ENCODE measurements at regions not wholly inside any gene's neighbourhood (a gene's known extent, or its start where the extent isn't known, plus 50 kb on each side); places are given as distances from the start of the nearest gene placed in this dataset.
"Not testable (repeated sequence)": the region's sequence is repeated elsewhere in the genome, so short reads cannot be mapped to it uniquely, and the experiment has no call there.

DNA sequence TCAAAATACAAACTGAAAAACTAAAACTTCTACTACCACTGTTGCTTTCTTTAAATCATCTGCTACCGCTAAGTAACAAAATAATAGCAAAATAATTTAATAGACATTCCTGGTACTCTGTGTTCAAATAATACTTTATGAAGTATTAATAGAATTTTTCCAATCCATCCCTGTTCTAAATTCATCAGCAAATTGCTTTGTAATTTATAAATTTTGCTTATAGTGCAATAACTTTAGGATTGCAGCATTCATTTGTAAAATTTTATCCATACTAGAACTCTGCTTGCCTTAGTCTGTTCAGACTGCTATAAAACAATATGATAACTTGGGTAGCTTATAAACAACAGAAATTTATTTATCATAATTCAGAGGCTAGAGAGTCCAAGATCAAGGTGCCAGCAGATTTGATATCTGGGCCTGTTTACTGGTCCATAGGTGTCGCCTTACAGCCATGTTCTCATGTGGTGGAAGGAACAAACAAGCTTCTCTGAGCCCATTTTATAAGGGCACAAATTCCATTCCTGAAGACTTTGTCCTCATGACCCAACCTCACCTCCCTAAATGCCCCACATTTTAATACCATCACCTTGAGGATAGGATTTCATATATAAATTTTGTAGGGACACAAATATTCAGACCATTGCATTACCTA, 415.1 kb upstream of the MAP2 start:
- Histone ChIP-seq H3K4me3 (replicated peaks in 1 of 3; ENCODE audit: low read depth in 2 of 3, low read length in 3 of 3) (no peak overlapping the region), H3K36me3 (replicated peaks in 1 of 2; ENCODE audit: control insufficient read depth in 1 of 2, insufficient read depth in 2 of 2, low read length in 2 of 2) (no peaks in the 10 kb centered on the region), H4K20me1 (ENCODE audit: insufficient read depth, low read length) (no peaks in the 10 kb centered on the region), H3K4me1 (ENCODE audit: control insufficient read depth in 1 of 2, insufficient read depth in 2 of 2, low read length in 2 of 2) (no peaks in the 10 kb centered on the region), H3K4me2 (replicated peaks; ENCODE audit: extremely low read depth, low read length, poor library complexity, severe bottlenecking) (no peak overlapping the region), H3K9me3 (replicated peaks in 1 of 2; ENCODE audit: control insufficient read depth in 1 of 2, insufficient read depth in 1 of 2, low read length in 2 of 2) (peaks cover 8 to 24% of the 10 kb centered on the region in 2 donors), H3K27me3 (ENCODE audit: control insufficient read depth in 2 of 2, insufficient read depth in 2 of 2, low read length in 2 of 2) (no peaks in the 10 kb centered on the region), H3K9ac (ENCODE audit: insufficient read depth, low read length, poor library complexity, severe bottlenecking) (no peak overlapping the region), H3K27ac (ENCODE audit: low read depth in 1 of 2, low read length in 2 of 2) (no peak overlapping the region), H3K79me2 (ENCODE audit: insufficient read depth, low read length) (no peaks in the 10 kb centered on the region), H2AFZ (ENCODE audit: insufficient read depth, low read depth, low read length, poor library complexity, severe bottlenecking) (no peak overlapping the region)
- Mint-ChIP-seq H3K27me3 (ENCODE audit: low read depth in 3 of 3) (no peaks in the 10 kb centered on the region), H3K4me3 (no peak overlapping the region), H3K4me1 (no peaks in the 10 kb centered on the region), H3K9me3 (peaks cover 0 to 11% (median 5%) of the 10 kb centered on the region in 7 donors), H3K36me3 (no peaks in the 10 kb centered on the region), H3K27ac (no peak overlapping the region)
- 100% methylated on average over 1 of the region's 2 CpGs for WGBS (ENCODE audit: insufficient coverage)
- TF ChIP-seq, protein P1, sequence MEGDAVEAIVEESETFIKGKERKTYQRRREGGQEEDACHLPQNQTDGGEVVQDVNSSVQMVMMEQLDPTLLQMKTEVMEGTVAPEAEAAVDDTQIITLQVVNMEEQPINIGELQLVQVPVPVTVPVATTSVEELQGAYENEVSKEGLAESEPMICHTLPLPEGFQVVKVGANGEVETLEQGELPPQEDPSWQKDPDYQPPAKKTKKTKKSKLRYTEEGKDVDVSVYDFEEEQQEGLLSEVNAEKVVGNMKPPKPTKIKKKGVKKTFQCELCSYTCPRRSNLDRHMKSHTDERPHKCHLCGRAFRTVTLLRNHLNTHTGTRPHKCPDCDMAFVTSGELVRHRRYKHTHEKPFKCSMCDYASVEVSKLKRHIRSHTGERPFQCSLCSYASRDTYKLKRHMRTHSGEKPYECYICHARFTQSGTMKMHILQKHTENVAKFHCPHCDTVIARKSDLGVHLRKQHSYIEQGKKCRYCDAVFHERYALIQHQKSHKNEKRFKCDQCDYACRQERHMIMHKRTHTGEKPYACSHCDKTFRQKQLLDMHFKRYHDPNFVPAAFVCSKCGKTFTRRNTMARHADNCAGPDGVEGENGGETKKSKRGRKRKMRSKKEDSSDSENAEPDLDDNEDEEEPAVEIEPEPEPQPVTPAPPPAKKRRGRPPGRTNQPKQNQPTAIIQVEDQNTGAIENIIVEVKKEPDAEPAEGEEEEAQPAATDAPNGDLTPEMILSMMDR (IDR thresholded peaks at IDR 0.05), result no peak
- intact Hi-C loops (cut with micrococcal nuclease), result no loop called here
- DNase-seq, result no peak

DNA sequence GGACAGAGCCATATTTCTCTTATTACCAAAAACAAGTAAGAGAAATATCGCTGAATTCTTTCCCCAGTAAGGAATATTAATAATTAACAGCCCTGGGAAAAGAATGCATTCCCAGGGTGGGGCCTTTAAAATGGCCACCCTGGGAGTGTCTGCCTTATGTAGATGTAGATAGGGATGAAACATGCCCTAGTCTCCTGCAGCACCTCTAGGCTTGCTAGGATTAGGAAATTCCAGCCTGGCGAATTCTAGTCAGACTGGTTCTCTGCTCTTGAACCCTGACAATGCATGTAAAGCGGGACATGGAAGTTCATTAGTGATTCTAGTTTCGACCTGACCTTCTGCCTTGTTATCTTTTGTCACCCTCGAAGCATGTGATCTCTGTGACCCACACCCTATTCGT, 405.2 kb upstream of the MAP2 start:
- H3K9me3 ChIP-seq (replicated peaks in 1 of 2; ENCODE audit: control insufficient read depth in 1 of 2, insufficient read depth in 1 of 2, low read length in 2 of 2); H2AFZ ChIP-seq (ENCODE audit: insufficient read depth, low read depth, low read length, poor library complexity, severe bottlenecking); H3K4me1 Mint-ChIP-seq; H3K27me3 Mint-ChIP-seq (ENCODE audit: low read depth in 3 of 3); H3K27ac Mint-ChIP-seq; H3K4me1 ChIP-seq (ENCODE audit: control insufficient read depth in 1 of 2, insufficient read depth in 2 of 2, low read length in 2 of 2); H3K27ac ChIP-seq (ENCODE audit: low read depth in 1 of 2, low read length in 2 of 2); H3K4me3 ChIP-seq (replicated peaks in 1 of 3; ENCODE audit: low read depth in 2 of 3, low read length in 3 of 3); H3K4me3 Mint-ChIP-seq; H3K4me2 ChIP-seq (replicated peaks; ENCODE audit: extremely low read depth, low read length, poor library complexity, severe bottlenecking); H4K20me1 ChIP-seq (ENCODE audit: insufficient read depth, low read length); H3K9me3 Mint-ChIP-seq; DNase-seq; H3K36me3 ChIP-seq (replicated peaks in 1 of 2; ENCODE audit: control insufficient read depth in 1 of 2, insufficient read depth in 2 of 2, low read length in 2 of 2); intact Hi-C loops (cut with micrococcal nuclease); H3K36me3 Mint-ChIP-seq; H3K9ac ChIP-seq (ENCODE audit: insufficient read depth, low read length, poor library complexity, severe bottlenecking); H3K27me3 ChIP-seq (ENCODE audit: control insufficient read depth in 2 of 2, insufficient read depth in 2 of 2, low read length in 2 of 2); H3K79me2 ChIP-seq (ENCODE audit: insufficient read depth, low read length): not testable (repeated sequence)
- WGBS (ENCODE audit: insufficient coverage), result 85% methylated on average over 5 of the region's 6 CpGs
